ENCODE measurements at regions not wholly inside any gene's neighbourhood (a gene's known extent, or its start where the extent isn't known, plus 50 kb on each side); places are given as distances from the start of the nearest gene placed in this dataset.
"Not testable (repeated sequence)": the region's sequence is repeated elsewhere in the genome, so short reads cannot be mapped to it uniquely, and the experiment has no call there.

- no peak for TF ChIP-seq POLR2A (IDR thresholded peaks at IDR 0.05; ENCODE audit: low read length)
- no peak for TF ChIP-seq GATA1 (IDR thresholded peaks at IDR 0.05; ENCODE audit: low read depth, low read length)
- DNase-seq = no peak
Measured at GRCh38 chr18:78422336-78422735, 557.3 kb upstream of the SALL3 start.

- TF ChIP-seq GATA1 (IDR thresholded peaks at IDR 0.05; ENCODE audit: low read depth, low read length) (no peak), POLR2A (IDR thresholded peaks at IDR 0.05; ENCODE audit: low read length) (no peak)
- DNase-seq = no peak
Measured at GRCh38 chr18:78423811-78424210, 555.8 kb upstream of the SALL3 start.

DNA sequence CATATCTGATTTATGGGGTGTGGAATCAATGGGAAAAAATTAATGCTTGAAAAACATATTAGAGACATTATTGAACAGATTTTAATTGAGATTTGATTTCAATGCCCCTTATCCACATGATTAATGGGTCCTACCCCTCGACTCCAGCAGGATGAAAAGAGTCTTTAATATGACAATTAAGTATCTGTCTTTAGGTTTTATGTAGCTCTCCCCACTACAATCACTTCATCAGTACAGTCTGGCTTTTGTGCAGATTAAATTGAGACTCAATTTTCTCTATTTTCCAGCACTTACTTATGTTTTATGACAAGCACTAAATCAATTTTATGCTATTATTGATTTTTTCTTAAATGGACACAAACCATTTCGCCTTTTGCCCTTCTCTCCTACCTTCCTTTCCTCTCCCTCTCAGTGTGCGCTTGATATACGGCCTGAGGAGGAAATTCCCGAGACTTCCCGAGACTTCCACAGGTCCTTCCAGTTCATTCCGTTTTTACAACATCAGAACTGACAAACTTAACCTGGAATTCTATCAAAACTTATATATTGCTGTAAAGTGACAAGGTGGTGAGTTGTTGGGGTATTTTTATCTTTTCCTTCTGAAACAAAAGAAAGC is 555.1 kb upstream of the SALL3 start:
- no peak for DNase-seq
- no peak for TF ChIP-seq POLR2A (IDR thresholded peaks at IDR 0.05; ENCODE audit: low read length)
- TF ChIP-seq GATA1 (IDR thresholded peaks at IDR 0.05; ENCODE audit: low read depth, low read length) = no peak

DNA sequence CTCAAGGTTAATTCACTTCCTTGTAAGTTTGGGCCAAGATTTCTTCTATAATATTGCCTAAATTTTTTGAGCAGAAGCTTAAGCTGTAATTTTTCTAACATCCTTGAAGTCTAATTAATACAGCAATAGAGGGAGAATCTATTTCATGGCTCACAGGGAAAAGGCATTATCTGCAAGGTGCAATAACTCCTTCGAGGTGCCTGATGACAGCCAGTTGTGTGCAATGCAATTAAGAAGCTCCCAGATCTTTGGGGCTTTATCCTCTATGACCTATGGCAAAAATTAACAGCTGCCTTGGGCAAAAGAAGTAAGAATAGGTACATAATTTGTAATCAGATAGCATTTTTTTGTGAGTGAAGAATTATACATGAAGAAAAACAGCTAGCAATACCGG is 554.6 kb upstream of the SALL3 start:
- TF ChIP-seq GATA1 (IDR thresholded peaks at IDR 0.05; ENCODE audit: low read depth, low read length) = no peak
- TF ChIP-seq POLR2A (IDR thresholded peaks at IDR 0.05; ENCODE audit: low read length) = no peak
- no peak for DNase-seq

- DNase-seq = no peak
Measured at GRCh38 chr18:78427081-78427480, 552.5 kb upstream of the SALL3 start.

GRCh38 chr18:78429127-78430108 is 550.2 kb upstream of the SALL3 start:
- no peak for TF ChIP-seq GATA1 (IDR thresholded peaks at IDR 0.05; ENCODE audit: low read depth, low read length)
- TF ChIP-seq POLR2A (IDR thresholded peaks at IDR 0.05; ENCODE audit: low read length) = no peak
- DNase-seq = no peak

More at GRCh38 chr18:78427081-78427480, 552.5 kb upstream of the SALL3 start:
- TF ChIP-seq POLR2A (IDR thresholded peaks at IDR 0.05; ENCODE audit: low read length) (no peak), GATA1 (IDR thresholded peaks at IDR 0.05; ENCODE audit: low read depth, low read length) (no peak)

DNA sequence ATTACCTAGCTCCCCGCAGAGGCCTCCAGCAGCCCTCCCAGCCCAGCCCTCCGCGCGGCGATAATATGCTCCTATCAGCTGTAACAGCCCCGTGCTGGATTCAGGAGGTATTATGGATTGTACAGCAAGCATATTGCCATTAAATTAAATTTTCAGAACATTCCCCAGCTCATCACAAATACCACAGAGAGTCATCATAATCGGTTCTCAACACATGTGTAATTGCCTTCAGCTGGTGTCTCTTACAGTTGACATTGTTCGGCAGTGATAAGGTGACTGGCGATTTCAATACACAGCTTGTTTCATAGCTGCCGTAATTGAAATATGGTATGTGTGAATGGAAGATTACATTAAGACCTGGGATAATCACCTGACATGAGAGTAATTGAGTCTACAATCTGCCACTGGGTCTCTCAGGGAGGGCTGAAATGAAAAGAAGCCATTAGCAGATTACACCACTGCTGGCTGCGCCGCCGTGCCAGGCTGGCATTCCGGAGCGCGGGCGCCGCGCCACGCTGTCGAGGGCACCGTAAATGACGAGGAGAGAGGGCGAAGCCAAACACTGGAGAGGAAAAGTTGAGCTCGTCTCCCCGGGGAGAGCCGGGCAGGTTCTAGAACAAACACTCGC is 549.4 kb upstream of the SALL3 start:
- DNase-seq = no peak
- TF ChIP-seq POLR2A (IDR thresholded peaks at IDR 0.05; ENCODE audit: low read length) (no peak), GATA1 (IDR thresholded peaks at IDR 0.05; ENCODE audit: low read depth, low read length) (no peak)

GRCh38 chr18:78431606-78432005 is 548.0 kb upstream of the SALL3 start:
- no peak for TF ChIP-seq GATA1 (IDR thresholded peaks at IDR 0.05; ENCODE audit: low read depth, low read length)
- no peak for TF ChIP-seq POLR2A (IDR thresholded peaks at IDR 0.05; ENCODE audit: low read length)
- DNase-seq = no peak

DNA sequence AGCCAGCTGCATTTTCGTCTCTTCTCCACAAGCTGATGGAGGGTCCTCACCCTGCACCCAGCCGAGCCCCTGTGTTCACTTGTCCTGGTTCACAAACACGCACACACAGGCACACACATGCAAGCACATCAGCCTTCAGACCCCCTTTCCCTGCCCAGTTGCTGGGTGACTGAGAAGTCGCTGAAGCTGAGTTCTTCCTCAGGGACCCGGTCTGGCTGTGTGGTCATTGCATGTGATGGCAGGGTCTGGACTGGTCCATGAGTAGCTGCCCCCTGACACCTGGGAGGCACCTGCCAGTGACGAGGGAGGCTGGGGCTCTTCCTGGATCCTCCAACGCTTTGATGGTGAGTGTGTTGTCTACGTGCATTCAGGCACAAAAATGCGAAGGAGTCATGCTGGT is 546.1 kb upstream of the SALL3 start:
- TF ChIP-seq GATA1 (IDR thresholded peaks at IDR 0.05; ENCODE audit: low read depth, low read length) = no peak
- TF ChIP-seq POLR2A (IDR thresholded peaks at IDR 0.05; ENCODE audit: low read length) = no peak
- DNase-seq = no peak

GRCh38 chr18:78436110-78436509 is 543.5 kb upstream of the SALL3 start:
- no peak for DNase-seq
- TF ChIP-seq POLR2A (IDR thresholded peaks at IDR 0.05; ENCODE audit: low read length) (no peak), GATA1 (IDR thresholded peaks at IDR 0.05; ENCODE audit: low read depth, low read length) (no peak)

DNA sequence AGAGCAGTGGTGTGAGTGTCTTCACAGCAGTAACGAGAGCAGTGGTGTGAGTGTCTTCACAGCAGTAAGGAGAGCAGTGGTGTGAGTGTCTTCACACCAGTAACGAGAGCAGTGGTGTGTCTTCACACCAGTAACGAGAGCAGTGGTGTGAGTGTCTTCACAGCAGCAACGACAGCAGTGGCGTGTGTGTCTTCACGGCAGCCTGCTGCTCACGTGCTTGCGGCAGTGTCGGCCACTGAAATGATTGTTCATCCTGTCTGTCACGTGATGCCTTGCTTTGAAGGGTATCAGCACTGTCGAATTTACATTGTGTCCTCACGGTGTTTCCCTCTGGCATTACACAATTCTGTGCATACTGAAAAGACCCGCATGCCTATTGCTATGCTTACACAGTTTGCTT is 541.4 kb upstream of the SALL3 start:
- DNase-seq = not testable (repeated sequence)

DNA sequence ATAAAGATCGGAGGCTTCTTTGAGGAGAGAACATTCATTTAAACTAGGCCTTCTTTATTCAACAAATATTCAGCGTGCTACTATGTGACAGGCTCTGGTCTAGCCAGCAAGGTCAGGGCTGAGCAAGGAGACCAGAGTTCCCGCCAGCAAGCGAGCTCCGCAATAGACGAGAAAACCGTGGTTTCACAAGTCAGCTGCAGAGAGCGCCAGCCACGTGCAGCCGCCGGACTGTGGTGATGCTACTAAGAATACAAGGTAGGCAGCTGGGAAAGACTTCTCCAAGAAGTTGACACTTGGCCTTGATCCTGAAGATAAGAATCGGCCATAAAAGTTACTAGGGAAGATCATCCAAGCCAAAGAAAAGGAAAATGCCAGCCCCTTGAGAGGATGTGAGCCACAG is 533.7 kb upstream of the SALL3 start:
- TF ChIP-seq GATA1 (IDR thresholded peaks at IDR 0.05; ENCODE audit: low read depth, low read length) = no peak
- no peak for TF ChIP-seq POLR2A (IDR thresholded peaks at IDR 0.05; ENCODE audit: low read length)
- no peak for DNase-seq

DNA sequence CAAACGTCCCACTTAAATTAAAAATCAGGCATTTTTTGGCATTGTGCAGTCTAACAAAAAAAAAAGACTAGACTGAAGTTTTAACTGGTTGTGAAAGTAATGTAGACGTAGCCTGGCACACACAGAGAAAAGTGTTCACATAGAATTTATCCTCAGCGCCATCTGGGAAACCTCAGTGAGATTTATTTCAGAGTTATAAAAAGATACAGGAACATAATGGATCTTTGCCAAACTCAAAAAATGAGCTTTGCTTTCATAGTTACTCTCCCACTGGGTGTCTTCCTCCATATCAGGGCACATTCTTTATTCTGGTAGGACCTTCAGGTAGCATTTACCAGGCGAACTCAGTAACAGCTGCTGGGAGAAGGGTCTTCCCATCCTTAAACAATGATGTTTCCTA is 532.4 kb upstream of the SALL3 start:
- no peak for TF ChIP-seq POLR2A (IDR thresholded peaks at IDR 0.05; ENCODE audit: low read length)
- TF ChIP-seq GATA1 (IDR thresholded peaks at IDR 0.05; ENCODE audit: low read depth, low read length) = no peak
- no peak for DNase-seq

GRCh38 chr18:78448106-78448505 is 531.5 kb upstream of the SALL3 start:
- TF ChIP-seq POLR2A (IDR thresholded peaks at IDR 0.05; ENCODE audit: low read length) (no peak), GATA1 (IDR thresholded peaks at IDR 0.05; ENCODE audit: low read depth, low read length) (no peak)
- no peak for DNase-seq

Data from erythroblast (primary cell).